GM19395 (cell line): ENCODE measurements at regions not wholly inside any gene's neighbourhood (a gene's known extent, or its start where the extent isn't known, plus 50 kb on each side); places are given as distances from the start of the nearest gene placed in this dataset.

Experiments used
- ATAC-seq: cut with Tn5 transposase; IDR thresholded peaks from one replicate; pipeline ENCODE4 v1.9.1; 2021; ENCODE audit warnings: mild to moderate bottlenecking, moderate library complexity; ENCODE audit not compliant: unreplicated experiment

DNA sequence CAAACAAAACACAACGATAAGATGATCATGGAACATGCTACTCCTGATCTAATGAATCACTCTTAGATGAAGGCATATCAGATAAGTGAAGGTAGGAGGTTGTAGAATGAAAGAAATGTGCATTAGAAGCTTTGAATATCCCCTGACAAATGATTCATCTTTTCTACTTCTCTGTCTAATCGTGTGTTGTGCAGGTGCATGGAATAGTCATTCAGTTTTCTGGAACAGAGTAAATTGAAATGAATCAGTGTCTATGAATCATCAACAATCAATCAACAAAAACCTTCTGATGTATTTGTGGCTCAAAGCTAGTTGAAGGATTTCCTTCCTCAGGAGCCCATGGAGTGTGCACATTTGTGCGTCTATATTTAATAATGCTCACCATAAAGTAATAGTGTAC is 1290.4 kb upstream of the PCDH20 start:
- ATAC-seq, result no peak

GRCh38 chr13:62704875-62705274 is 1289.2 kb upstream of the PCDH20 start:
- no peak for ATAC-seq

GRCh38 chr13:62702502-62702901 is 1286.9 kb upstream of the PCDH20 start:
- ATAC-seq, result no peak

GRCh38 chr13:62697701-62698100 is 1282.1 kb upstream of the PCDH20 start:
- no peak for ATAC-seq

GRCh38 chr13:62696490-62696889 is 1280.8 kb upstream of the PCDH20 start:
- no peak for ATAC-seq

DNA sequence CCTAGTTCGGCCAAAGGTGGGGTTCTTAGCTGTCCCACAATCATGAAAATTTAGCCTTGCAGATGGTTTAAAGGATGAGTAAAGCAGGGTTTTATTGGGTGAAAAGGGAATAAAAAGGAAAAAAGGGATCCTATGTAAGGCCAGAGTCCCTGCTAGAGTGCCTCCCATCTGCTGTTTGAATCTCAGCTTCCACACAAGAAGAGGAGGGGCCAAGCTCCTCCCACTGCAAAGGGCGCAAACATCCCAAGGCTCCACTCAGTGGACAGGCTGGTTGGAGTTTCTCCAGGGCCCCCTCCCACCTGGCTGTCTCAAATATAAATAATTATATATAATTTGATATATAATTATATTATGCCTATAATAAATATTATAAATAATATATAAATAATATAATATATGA is 1272.1 kb upstream of the PCDH20 start:
- ATAC-seq, result no peak

GRCh38 chr13:62684359-62684758 is 1268.7 kb upstream of the PCDH20 start:
- no peak for ATAC-seq

GRCh38 chr13:62682788-62683187 is 1267.1 kb upstream of the PCDH20 start:
- ATAC-seq, result no peak

GRCh38 chr13:62678039-62678438 is 1262.4 kb upstream of the PCDH20 start:
- ATAC-seq, result no peak

GRCh38 chr13:62663767-62664166 is 1248.1 kb upstream of the PCDH20 start:
- ATAC-seq, result no peak

- no peak for ATAC-seq
Measured at GRCh38 chr13:62659365-62659764, 1243.7 kb upstream of the PCDH20 start.

GRCh38 chr13:62653371-62653770 is 1237.7 kb upstream of the PCDH20 start:
- ATAC-seq, result no peak

- peak; percentile 70 for ATAC-seq
Measured at GRCh38 chr13:62643799-62644524, 1228.3 kb upstream of the PCDH20 start.

- ATAC-seq, result no peak
Measured at GRCh38 chr13:62643007-62643483, 1227.4 kb upstream of the PCDH20 start.

GRCh38 chr13:62635161-62635560 is 1219.5 kb upstream of the PCDH20 start:
- no peak for ATAC-seq

DNA sequence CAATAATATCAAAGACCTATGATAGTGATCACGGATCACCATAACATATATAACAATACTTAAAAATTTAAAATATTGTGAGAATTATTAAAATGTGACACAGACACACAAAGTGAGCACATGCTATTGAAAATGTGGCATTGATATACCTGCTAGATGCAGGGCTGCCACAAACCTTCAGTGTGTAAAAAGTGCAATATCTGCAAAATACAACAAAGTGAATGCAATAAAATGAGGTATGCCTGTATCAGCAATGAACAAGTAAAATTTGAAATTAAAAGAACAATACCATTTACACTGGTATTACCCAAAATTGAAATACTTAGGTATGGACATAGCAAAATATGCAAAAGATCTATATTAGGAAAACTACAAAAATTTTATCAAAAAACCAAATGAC is 1217.8 kb upstream of the PCDH20 start:
- ATAC-seq, result no peak

- no peak for ATAC-seq
Measured at GRCh38 chr13:62631619-62632018, 1216.0 kb upstream of the PCDH20 start.

DNA sequence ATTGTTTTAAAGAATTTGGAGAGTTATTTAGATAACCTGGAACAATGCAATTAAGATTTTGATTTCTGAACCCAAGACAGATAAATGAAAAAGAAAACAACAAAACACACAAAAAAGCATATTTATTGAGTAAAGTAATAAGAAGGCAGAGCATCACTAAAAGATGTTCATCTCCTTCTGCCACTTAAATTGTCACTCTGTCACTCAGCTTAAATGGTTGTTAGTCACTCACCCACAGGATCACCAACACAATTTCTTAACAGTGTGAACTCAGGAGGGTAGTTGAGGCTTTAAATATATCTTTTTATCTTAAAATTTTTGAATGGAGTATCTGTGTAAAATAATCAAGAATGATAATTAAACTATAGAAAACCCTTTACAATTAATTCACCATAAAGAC is 1215.5 kb upstream of the PCDH20 start:
- ATAC-seq, result no peak

- ATAC-seq, result no peak
Measured at GRCh38 chr13:62629618-62630017, 1214.0 kb upstream of the PCDH20 start.

DNA sequence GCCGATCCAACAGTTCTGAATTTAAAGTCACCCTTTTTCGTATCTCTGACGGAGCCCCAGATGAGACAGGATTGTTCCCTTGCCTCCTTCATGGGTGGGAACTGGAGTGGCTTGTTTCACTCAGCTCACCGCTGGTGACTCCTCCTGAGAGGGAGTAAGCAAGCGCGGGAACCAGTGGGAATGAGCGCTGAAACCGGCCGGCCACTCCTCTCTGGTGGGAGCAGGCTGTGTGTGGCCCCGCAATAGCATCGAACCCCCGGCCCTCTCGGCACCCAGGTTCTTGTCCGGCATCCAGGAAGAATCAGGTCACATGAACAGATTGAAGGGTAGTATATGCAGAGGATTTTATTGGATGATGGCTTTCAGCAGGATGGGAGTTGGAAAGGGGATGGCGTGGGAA is 1211.6 kb upstream of the PCDH20 start:
- ATAC-seq, result no peak

- no peak for ATAC-seq
Measured at GRCh38 chr13:62626771-62627170, 1211.1 kb upstream of the PCDH20 start.

DNA sequence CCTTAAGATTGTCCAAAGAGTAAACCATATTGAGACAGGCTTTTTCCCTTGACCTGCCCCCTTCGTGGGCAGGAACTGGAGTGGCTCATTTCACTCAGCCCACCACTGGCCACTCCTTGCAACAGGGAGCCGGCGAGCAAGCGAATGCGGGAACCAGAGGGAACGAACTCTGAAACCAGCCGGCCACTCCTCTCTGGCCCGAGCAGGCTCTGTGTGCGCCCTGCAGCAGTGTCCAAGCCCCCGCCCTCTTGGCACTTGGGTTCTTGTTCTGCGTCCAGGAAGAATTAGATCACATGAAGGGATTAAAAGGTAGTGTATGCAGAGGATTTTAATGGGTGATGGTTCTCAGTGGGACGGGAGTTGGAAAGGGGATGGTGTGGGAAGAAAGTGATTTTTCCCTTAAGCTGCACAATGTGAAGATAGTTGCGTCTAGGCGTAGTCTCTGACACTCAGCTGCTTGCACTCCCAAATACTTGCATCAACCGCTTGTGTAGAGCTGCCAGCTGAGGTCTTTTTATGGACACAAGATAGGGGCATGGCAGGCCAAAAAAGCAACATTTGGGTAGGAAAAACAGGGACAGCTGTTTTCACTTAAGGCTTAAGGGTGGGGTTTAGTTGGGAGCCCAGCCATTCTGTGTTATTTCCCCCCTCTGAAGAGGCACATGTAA is 1209.7 kb upstream of the PCDH20 start:
- ATAC-seq, result no peak

GRCh38 chr13:62613819-62614218 is 1198.2 kb upstream of the PCDH20 start:
- ATAC-seq, result no peak
